Vagina (tissue), 2 donors: ENCODE measurements at regions not wholly inside any gene's neighbourhood (a gene's known extent, or its start where the extent isn't known, plus 50 kb on each side); places are given as distances from the start of the nearest gene placed in this dataset.

Experiments used
- DNase-seq, 2 donors: peaks; one replicate each; pipeline ENCODE4 v3.0.0-alpha.2; 2017; ENCODE audit errors: extremely low spot score in 2 of 2
- H3K27ac ChIP-seq: fragments of 200-600 bp; sonication (generic); one replicate; pipeline ENCODE4 v1.5.1; 2019
- H3K27me3 ChIP-seq: fragments of 200-600 bp; sonication (generic); one replicate; pipeline ENCODE4 v1.5.1; 2019
- H3K36me3 ChIP-seq, 2 donors: fragments of 200-600 bp; sonication (generic); one replicate each; pipeline ENCODE4 v1.5.1; 2017 to 2019
- H3K4me1 ChIP-seq: fragments of 200-600 bp; sonication (generic); one replicate; pipeline ENCODE4 v1.5.1; 2019
- H3K4me3 ChIP-seq, 2 donors: fragments of 200-600 bp; sonication (generic); 1 replicate in 1 of 2; 2 replicates in 1 of 2; pipeline ENCODE4 v1.5.1; 2016 to 2019
- H3K9me3 ChIP-seq: fragments of 200-600 bp; sonication (generic); one replicate; pipeline ENCODE4 v1.5.1; 2019
- POLR2A ChIP-seq, 2 donors: fragments of 450-650 bp; IDR thresholded peaks; one replicate each; pipeline ENCODE4 v1.6.1; 2017; ENCODE audit warnings: antibody characterized with exemption in 2 of 2, mild to moderate bottlenecking in 2 of 2, moderate library complexity in 2 of 2
- POLR2AphosphoS5 ChIP-seq, 2 donors: sonication (generic); formaldehyde crosslinking; IDR thresholded peaks; one replicate each; pipeline ENCODE4 v1.9.0; 2017; ENCODE audit warnings: antibody characterized with exemption in 2 of 2, mild to moderate bottlenecking in 2 of 2, low read depth in 1 of 2; ENCODE audit not compliant: insufficient read depth in 1 of 2
- intact Hi-C: fragments of 100-400 bp; cut with DNase I; formaldehyde crosslinking; loops from one replicate; pipeline ENCODE4 v1.15.1; 2023
- TF ChIP-seq, protein P1 (sequence below), 3 experiments: fragments of 450-650 bp in 2 of 3; fragments of 200-600 bp in 1 of 3; sonication (generic) in 1 of 3; IDR thresholded peaks; one replicate each; pipeline ENCODE4 v1.5.1; 2017 to 2019; ENCODE audit warnings: antibody characterized with exemption in 3 of 3, mild to moderate bottlenecking in 2 of 3, moderate library complexity in 2 of 3

DNA sequence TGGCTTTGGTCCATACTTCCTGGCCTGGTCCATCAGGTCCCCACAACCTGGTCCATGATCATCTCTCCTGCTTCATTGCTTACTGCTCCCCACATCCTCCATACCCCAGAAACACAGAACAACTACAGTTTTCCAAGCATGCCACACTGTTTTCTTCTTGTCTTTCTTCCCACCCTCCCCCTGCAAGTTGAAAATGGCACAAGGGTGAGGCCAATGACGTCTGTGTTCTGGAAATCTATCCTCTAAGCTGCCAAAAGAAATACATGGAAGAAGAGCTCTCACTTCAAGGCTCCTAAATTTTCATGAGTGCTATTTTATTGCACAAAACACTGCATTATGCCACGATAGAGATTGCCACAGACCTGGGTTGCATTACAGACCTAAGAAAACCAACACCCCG is 404.4 kb downstream of the VPS13C start:
- H3K27ac ChIP-seq = peak overlapping the region; percentile 83
- H3K4me1 ChIP-seq = peaks cover 8% of the 10 kb centered on the region
- H3K9me3 ChIP-seq = no peaks in the 10 kb centered on the region
- H3K4me3 ChIP-seq = no peak overlapping the region
- no peak for DNase-seq
- no peaks in the 10 kb centered on the region for H3K27me3 ChIP-seq
- intact Hi-C loops = no loop called here
- TF ChIP-seq POLR2A (IDR thresholded peaks at IDR 0.05) = no peak
- TF ChIP-seq, protein P1, sequence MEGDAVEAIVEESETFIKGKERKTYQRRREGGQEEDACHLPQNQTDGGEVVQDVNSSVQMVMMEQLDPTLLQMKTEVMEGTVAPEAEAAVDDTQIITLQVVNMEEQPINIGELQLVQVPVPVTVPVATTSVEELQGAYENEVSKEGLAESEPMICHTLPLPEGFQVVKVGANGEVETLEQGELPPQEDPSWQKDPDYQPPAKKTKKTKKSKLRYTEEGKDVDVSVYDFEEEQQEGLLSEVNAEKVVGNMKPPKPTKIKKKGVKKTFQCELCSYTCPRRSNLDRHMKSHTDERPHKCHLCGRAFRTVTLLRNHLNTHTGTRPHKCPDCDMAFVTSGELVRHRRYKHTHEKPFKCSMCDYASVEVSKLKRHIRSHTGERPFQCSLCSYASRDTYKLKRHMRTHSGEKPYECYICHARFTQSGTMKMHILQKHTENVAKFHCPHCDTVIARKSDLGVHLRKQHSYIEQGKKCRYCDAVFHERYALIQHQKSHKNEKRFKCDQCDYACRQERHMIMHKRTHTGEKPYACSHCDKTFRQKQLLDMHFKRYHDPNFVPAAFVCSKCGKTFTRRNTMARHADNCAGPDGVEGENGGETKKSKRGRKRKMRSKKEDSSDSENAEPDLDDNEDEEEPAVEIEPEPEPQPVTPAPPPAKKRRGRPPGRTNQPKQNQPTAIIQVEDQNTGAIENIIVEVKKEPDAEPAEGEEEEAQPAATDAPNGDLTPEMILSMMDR (IDR thresholded peaks at IDR 0.05) = no peak
- TF ChIP-seq POLR2AphosphoS5 (IDR thresholded peaks at IDR 0.05; ENCODE audit: insufficient read depth in 1 of 2, low read depth in 1 of 2) = peak in 1 of 2 donors; percentile 17
- H3K36me3 ChIP-seq = no peaks in the 10 kb centered on the region

DNA sequence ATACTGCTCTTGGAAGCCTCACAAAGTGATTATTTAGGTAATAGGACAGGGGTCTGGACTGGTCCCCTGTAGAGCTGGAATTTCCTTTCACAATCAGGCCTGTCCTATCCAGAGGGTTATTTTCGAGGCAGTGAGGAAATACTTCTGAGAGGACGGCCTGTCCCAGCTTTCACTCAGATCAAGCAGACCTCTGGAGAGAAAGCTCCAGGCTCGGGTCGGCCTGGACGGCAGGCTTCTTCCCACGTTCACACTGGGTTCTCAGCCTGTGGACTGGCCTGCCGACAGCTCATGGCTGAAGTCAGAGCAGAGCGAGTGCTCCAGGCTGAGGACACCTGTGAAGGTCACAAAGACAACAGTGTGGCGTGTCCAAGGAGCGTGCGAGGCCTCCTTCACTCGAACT is 405.3 kb downstream of the VPS13C start:
- intact Hi-C loops = no loop called here
- Histone ChIP-seq H3K4me1 (peaks cover 8% of the 10 kb centered on the region), H3K36me3 (no peaks in the 10 kb centered on the region), H3K9me3 (no peaks in the 10 kb centered on the region), H3K4me3 (no peak overlapping the region), H3K27me3 (no peaks in the 10 kb centered on the region), H3K27ac (peak overlapping the region; percentile 83)
- TF ChIP-seq POLR2A (IDR thresholded peaks at IDR 0.05) (no peak), POLR2AphosphoS5 (IDR thresholded peaks at IDR 0.05; ENCODE audit: insufficient read depth in 1 of 2, low read depth in 1 of 2) (peak in 1 of 2 donors; percentile 75)
- TF ChIP-seq, protein P1 (IDR thresholded peaks at IDR 0.05) = no peak
- DNase-seq = no peak

DNA sequence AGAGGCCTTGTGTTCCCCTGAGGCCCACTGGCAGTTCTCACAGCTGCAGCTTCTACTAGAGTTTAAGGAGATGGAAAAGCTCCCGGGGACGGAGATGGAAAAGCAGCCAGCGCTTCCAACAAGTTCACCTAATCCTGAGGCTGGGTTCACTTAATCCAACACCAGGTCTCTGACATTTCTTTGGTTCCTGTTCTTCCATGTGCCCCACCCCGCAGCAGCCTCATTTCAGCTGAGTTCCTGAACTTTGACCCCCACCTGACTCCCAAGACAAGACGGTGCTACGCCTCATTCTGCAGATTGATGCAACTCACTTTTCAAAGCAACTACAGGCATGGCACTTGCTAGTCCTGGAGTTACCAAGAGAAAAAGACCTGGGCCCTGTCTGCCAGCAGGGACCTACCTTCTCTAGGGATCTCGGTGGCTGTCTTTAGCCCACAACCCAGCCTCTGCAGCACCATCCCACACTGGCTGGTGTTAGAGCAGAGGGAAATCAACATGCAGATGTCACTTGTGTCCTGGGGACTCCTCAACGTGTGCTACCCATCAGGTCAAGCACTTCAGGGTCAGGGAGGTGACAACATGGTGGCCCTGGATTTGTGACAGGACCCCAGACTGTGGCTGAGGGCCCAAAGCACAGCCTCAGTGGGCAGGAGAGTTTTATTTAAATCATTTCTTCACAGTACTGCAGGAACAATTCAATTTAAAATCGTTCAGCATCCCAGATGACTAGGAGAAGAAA is 406.1 kb downstream of the VPS13C start:
- no peak for TF ChIP-seq POLR2AphosphoS5 (IDR thresholded peaks at IDR 0.05; ENCODE audit: insufficient read depth in 1 of 2, low read depth in 1 of 2)
- TF ChIP-seq, protein P1 (IDR thresholded peaks at IDR 0.05) = no peak
- TF ChIP-seq POLR2A (IDR thresholded peaks at IDR 0.05) = no peak
- Histone ChIP-seq H3K36me3 (no peaks in the 10 kb centered on the region), H3K4me1 (peaks cover 8% of the 10 kb centered on the region), H3K4me3 (no peak overlapping the region), H3K27me3 (no peaks in the 10 kb centered on the region), H3K9me3 (no peaks in the 10 kb centered on the region), H3K27ac (peak overlapping the region; percentile 64)
- intact Hi-C loops = no loop called here
- peak in 1 of 2 donors; percentile 87 for DNase-seq

DNA sequence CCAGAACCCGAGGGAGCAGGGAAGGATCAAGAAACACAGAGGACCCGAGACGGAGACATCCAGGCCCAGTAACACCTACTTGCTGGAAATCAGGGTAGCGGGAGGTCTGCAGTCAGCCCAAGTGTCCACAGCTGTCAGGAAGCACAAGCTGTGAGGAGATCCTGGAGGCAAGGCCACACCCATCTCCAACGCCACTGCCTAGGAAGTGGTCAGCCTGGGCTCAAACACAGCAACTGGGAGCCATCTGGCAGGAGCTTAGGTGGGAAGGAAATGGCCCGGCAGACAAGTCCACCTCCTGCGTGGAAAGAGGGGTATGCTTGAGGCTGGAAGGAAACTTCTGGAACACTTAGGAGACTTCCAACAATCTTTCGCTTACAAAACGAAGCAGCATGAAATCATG is 407.1 kb downstream of the VPS13C start:
- TF ChIP-seq POLR2A (IDR thresholded peaks at IDR 0.05) (no peak), POLR2AphosphoS5 (IDR thresholded peaks at IDR 0.05; ENCODE audit: insufficient read depth in 1 of 2, low read depth in 1 of 2) (peak in 1 of 2 donors; percentile 13)
- TF ChIP-seq, protein P1 (IDR thresholded peaks at IDR 0.05) = no peak
- Histone ChIP-seq H3K27me3 (no peaks in the 10 kb centered on the region), H3K27ac (no peak overlapping the region), H3K36me3 (no peaks in the 10 kb centered on the region), H3K4me1 (peaks cover 8% of the 10 kb centered on the region), H3K4me3 (no peak overlapping the region), H3K9me3 (no peaks in the 10 kb centered on the region)
- no peak for DNase-seq
- intact Hi-C loops = no loop called here

DNA sequence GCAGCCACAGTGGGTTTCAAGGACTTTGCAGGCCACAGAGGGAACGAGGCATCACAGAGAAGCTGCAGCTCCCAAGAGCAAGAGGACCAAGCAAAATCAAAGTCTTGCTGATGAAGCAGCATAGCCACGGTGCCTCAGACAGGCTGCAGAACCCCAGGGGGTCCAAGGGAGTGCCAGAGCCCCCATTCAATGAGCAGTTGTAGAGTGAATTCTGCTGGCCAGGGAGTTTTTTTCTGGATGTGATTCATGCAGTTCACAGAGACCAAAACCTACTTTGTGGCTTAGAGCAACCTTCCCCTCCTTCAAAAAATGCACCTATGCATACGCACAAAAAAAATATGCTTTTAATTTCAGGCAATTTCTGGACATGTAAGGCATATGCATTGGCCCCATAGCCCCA is 409.0 kb downstream of the VPS13C start:
- intact Hi-C loops = no loop called here
- no peak overlapping the region for H3K4me3 ChIP-seq

More for the DNA sequence above, 409.0 kb downstream of the VPS13C start:
- TF ChIP-seq POLR2A (IDR thresholded peaks at IDR 0.05) = no peak
- TF ChIP-seq, protein P1 (IDR thresholded peaks at IDR 0.05) = no peak
- no peak for TF ChIP-seq POLR2AphosphoS5 (IDR thresholded peaks at IDR 0.05; ENCODE audit: insufficient read depth in 1 of 2, low read depth in 1 of 2)
- no peaks in the 10 kb centered on the region for H3K36me3 ChIP-seq
- no peaks in the 10 kb centered on the region for H3K27me3 ChIP-seq
- H3K27ac ChIP-seq = no peak overlapping the region
- peaks cover 8% of the 10 kb centered on the region for H3K4me1 ChIP-seq
- H3K9me3 ChIP-seq = no peaks in the 10 kb centered on the region
- no peak for DNase-seq
